HepG2 (cell line): ENCODE measurements at regions not wholly inside any gene's neighbourhood (a gene's known extent, or its start where the extent isn't known, plus 50 kb on each side); places are given as distances from the start of the nearest gene placed in this dataset.

ENCODE experiments used
- ATAC-seq: fragments of 200-7000 bp; cut with Tn5 transposase; 3 replicates; pipeline ENCODE4 v1.9.1; 2020; ENCODE audit warnings: mild to moderate bottlenecking, moderate library complexity
- BruUV-seq: library from RNA; stranded (reverse); fragments of 400-500 nt; replicated peaks from 2 replicates; lab custom pipeline; 2021; lab: Mats Ljungman, UMichigan
- CTCF ChIA-PET: fragments of 300-600 bp; formaldehyde crosslinking; extraction: SDS; loops from one replicate; lab custom pipeline; 2021; ENCODE audit warnings: low total read pairs, inconsistent platforms, low intra/inter-chr PET ratio; lab: Yijun Ruan, JAX
- POLR2A ChIA-PET: fragments of 350-600 bp; sonication (Branson Sonifier 250); formaldehyde crosslinking; loops from one replicate; lab custom pipeline; 2020; ENCODE audit warnings: antibody characterized with exemption, inconsistent platforms; lab: Yijun Ruan, JAX
- DNase-seq: peaks from one replicate; pipeline ENCODE4 v3.0.0-alpha.2; 2015; ENCODE audit warnings: low spot score
- FAIRE-seq: peaks from 3 replicates; lab custom pipeline; 2011; peaks lifted over from hg19 to GRCh38; lab: Jason Lieb, UNC
- H2AFZ ChIP-seq: one replicate; pipeline ENCODE4 v1.6.1; 2011; ENCODE audit warnings: low read length, inconsistent platforms
- H3K27ac ChIP-seq: fragments of 300-600 bp; 3 replicates; pipeline ENCODE4 v1.8.0; 2011; ENCODE audit warnings: mixed run types, mild to moderate bottlenecking, mixed read lengths, low read length, inconsistent platforms; ENCODE audit not compliant: insufficient read depth; ENCODE audit errors: extremely low read length
- H3K27me3 ChIP-seq, 2 experiments: fragments of 200-600 bp in 1 of 2; 2 replicates in 1 of 2; 3 replicates in 1 of 2; pipeline versions ENCODE4 v1.6.0 to v1.8.0; 2011; ENCODE audit warnings: low read length in 2 of 2, mild to moderate bottlenecking in 2 of 2, moderate library complexity in 2 of 2, inconsistent platforms in 1 of 2; ENCODE audit not compliant: insufficient read depth in 2 of 2, control insufficient read depth in 1 of 2
- H3K36me3 ChIP-seq, 2 experiments: fragments of 200-600 bp in 1 of 2; replicated peaks in 1 of 2; 2 replicates in 1 of 2; 3 replicates in 1 of 2; pipeline versions ENCODE4 v1.5.1 to v1.8.0; 2011; ENCODE audit warnings: low read length in 2 of 2, inconsistent platforms in 1 of 2; ENCODE audit not compliant: insufficient read depth in 2 of 2, control insufficient read depth in 1 of 2
- H3K4me1 ChIP-seq: 2 replicates; pipeline ENCODE4 v1.5.1; 2012; ENCODE audit warnings: low read length, inconsistent platforms; ENCODE audit not compliant: insufficient read depth
- H3K4me2 ChIP-seq: 2 replicates; pipeline ENCODE4 v1.6.0; 2011; ENCODE audit warnings: low read depth, low read length, inconsistent platforms
- H3K4me3 ChIP-seq, 3 experiments: fragments of 200-600 bp in 1 of 3; sonication (generic), shearing (Covaris generic) in 1 of 3; replicated peaks in 1 of 3; 2 replicates each; pipeline ENCODE4 v1.5.1; 2011 to 2016; ENCODE audit warnings: low read length in 3 of 3, inconsistent platforms in 2 of 3, low read depth in 2 of 3, mild to moderate bottlenecking in 2 of 3, control low read depth in 1 of 3, mixed read lengths in 1 of 3; ENCODE audit not compliant: insufficient read depth in 1 of 3
- H3K79me2 ChIP-seq: one replicate; pipeline ENCODE4 v1.6.1; 2011; ENCODE audit warnings: low read length, inconsistent platforms; ENCODE audit not compliant: insufficient read depth
- H3K9ac ChIP-seq: 2 replicates; pipeline ENCODE4 v1.6.0; 2011; ENCODE audit warnings: mild to moderate bottlenecking, low read depth, low read length, inconsistent platforms; ENCODE audit not compliant: insufficient read depth
- H3K9me3 ChIP-seq: 2 replicates; pipeline ENCODE4 v1.5.1; 2012; ENCODE audit warnings: mild to moderate bottlenecking, low read length
- H4K20me1 ChIP-seq: 2 replicates; pipeline ENCODE4 v1.6.0; 2011; ENCODE audit warnings: inconsistent platforms, mild to moderate bottlenecking, low read length, moderate library complexity; ENCODE audit not compliant: insufficient read depth
- CBFB ChIP-seq: sonication (generic); formaldehyde crosslinking; IDR thresholded peaks from 2 replicates; pipeline ENCODE4 v1.4.0; 2020; ENCODE audit warnings: missing genetic modification reagents
- MAFK ChIP-seq, 2 experiments: IDR thresholded peaks in 1 of 2; conservative IDR thresholded peaks in 1 of 2; 2 replicates each; pipeline ENCODE4 v1.6.1; 2011; ENCODE audit warnings: improper control_type of control experiment in 2 of 2, low read length in 2 of 2
- PAX8 ChIP-seq: sonication (generic); formaldehyde crosslinking; IDR thresholded peaks from 2 replicates; pipeline ENCODE4 v1.8.0; 2022; ENCODE audit warnings: mild to moderate bottlenecking, missing genetic modification reagents, borderline replicate concordance
- TBP ChIP-seq: sonication (generic); formaldehyde crosslinking; IDR thresholded peaks from 2 replicates; pipeline ENCODE4 v1.5.0; 2020; ENCODE audit warnings: missing genetic modification reagents
- TSC22D2 ChIP-seq: sonication (generic); formaldehyde crosslinking; IDR thresholded peaks from 2 replicates; pipeline ENCODE4 v1.5.1; 2020; ENCODE audit warnings: missing genetic modification reagents, mild to moderate bottlenecking, borderline replicate concordance
- ZNF543 ChIP-seq: sonication (generic); formaldehyde crosslinking; IDR thresholded peaks from 2 replicates; pipeline ENCODE4 v1.4.0; 2020; ENCODE audit warnings: mild to moderate bottlenecking, missing genetic modification reagents
- ZNF567 ChIP-seq: sonication (generic); formaldehyde crosslinking; IDR thresholded peaks from 2 replicates; pipeline ENCODE4 v1.8.1; 2023; ENCODE audit warnings: mild to moderate bottlenecking, missing genetic modification reagents, borderline replicate concordance
- ZNF598 ChIP-seq: sonication (generic); formaldehyde crosslinking; IDR thresholded peaks from 2 replicates; pipeline ENCODE4 v1.5.1; 2020; ENCODE audit warnings: mild to moderate bottlenecking, missing genetic modification reagents, borderline replicate concordance
- ZNF878 ChIP-seq: sonication (generic); formaldehyde crosslinking; IDR thresholded peaks from 2 replicates; pipeline ENCODE4 v1.8.1; 2023; ENCODE audit warnings: mild to moderate bottlenecking, missing genetic modification reagents, moderate library complexity
- ZSCAN29 ChIP-seq: sonication (generic); formaldehyde crosslinking; conservative IDR thresholded peaks from 2 replicates; pipeline ENCODE4 v1.4.0; 2020; ENCODE audit warnings: mild to moderate bottlenecking, missing genetic modification reagents
- WGBS: methylation state at CpG from one replicate; pipeline ENCODE4 v1.1.6; 2017; ENCODE audit warnings: low lambda C conversion rate; 5-methylcytosine and 5-hydroxymethylcytosine counted together
- in situ Hi-C: cut with HindIII; loops from 2 replicates; pipeline ENCODE4 v1.10.0; 2017; ENCODE audit warnings: low pct_unique_long_range_greater_than_20kb; ENCODE audit not compliant: extremely low pct_ligation_motif_present
- intact Hi-C: fragments of 100-400 bp; cut with micrococcal nuclease; formaldehyde crosslinking; loops from one replicate; pipeline ENCODE4 v1.10.0; 2022; ENCODE audit not compliant: unreplicated experiment
- TF ChIP-seq, protein P1 (sequence below): sonication (generic); formaldehyde crosslinking; IDR thresholded peaks from 2 replicates; pipeline ENCODE4 v1.9.0; 2021; ENCODE audit warnings: missing genetic modification reagents, borderline replicate concordance

DNA sequence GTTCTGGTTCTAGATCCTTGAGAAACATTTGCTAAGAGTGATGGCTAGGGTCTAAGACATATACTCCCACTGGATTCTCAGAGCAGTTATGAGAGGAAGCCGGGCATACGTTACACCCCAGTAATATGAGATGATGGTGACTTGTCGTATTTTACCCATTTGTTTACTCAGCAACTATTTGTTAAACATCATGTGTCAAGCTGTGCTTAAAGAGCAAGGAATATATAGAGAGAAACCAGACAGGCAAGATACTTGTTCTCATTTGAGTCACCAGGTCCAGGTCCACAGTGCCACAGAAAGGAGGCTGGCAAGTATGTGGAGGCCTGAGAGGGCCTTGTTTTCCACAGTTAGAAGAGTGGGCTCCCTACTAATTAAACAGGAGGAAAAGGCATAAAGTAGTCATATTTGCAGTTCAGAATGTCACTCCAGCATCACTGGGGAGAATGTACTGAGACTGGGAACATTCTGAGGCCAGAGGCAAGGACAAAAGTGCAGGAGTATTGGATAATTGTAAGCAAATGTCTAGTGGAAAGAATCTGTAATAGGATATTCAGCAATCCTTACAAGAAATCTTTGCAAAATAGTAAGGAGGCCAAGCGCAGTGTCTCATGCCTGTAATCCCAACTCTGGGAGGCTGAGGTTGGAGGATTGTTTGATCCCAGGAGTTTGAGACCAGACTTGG lies 142.2 kb downstream of the IRS2 start (continued):
- no peak for TF ChIP-seq MAFK (conservative IDR thresholded peaks at IDR 0.05 in 1 of 2, IDR thresholded peaks at IDR 0.05 in 1 of 2; ENCODE audit: low read length in 2 of 2)
- TF ChIP-seq ZNF543 (CRISPR knock-in tag): no peak
- no peak for TF ChIP-seq ZNF567 (CRISPR knock-in tag)
- TF ChIP-seq CBFB: no peak
- TF ChIP-seq TSC22D2 (CRISPR knock-in tag): no peak
- TF ChIP-seq PAX8 (CRISPR knock-in tag): no peak
- no peak for TF ChIP-seq ZSCAN29 (CRISPR knock-in tag)
- no peak for TF ChIP-seq ZNF878 (CRISPR knock-in tag)
- no peak for TF ChIP-seq TBP
- TF ChIP-seq, protein P1, sequence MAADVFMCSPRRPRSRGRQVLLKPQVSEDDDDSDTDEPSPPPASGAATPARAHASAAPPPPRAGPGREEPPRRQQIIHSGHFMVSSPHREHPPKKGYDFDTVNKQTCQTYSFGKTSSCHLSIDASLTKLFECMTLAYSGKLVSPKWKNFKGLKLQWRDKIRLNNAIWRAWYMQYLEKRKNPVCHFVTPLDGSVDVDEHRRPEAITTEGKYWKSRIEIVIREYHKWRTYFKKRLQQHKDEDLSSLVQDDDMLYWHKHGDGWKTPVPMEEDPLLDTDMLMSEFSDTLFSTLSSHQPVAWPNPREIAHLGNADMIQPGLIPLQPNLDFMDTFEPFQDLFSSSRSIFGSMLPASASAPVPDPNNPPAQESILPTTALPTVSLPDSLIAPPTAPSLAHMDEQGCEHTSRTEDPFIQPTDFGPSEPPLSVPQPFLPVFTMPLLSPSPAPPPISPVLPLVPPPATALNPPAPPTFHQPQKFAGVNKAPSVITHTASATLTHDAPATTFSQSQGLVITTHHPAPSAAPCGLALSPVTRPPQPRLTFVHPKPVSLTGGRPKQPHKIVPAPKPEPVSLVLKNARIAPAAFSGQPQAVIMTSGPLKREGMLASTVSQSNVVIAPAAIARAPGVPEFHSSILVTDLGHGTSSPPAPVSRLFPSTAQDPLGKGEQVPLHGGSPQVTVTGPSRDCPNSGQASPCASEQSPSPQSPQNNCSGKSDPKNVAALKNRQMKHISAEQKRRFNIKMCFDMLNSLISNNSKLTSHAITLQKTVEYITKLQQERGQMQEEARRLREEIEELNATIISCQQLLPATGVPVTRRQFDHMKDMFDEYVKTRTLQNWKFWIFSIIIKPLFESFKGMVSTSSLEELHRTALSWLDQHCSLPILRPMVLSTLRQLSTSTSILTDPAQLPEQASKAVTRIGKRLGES (CRISPR knock-in tag): no peak

DNA sequence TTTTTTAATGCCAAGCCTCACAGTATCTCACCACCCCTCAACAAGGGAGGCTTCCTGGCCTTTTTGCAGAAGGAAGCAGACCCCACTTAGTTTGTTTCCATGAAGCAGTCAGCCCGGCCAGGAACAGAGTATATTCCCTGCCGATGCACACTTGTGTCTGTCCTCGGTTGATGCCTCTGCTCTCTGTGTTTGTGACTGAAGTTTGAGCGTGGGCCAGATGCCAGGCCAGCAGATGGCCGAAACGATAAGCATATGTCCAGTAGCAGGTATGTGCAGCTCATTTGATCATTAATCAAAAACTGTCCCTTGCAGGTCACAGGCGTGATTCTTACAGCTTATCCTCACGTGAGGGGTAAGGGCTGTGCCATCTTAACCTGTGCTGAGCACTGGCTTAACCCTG lies 144.0 kb downstream of the IRS2 start:
- Histone ChIP-seq H3K9ac (no peak overlapping the region), H4K20me1 (no peaks in the 10 kb centered on the region), H3K4me3 (no peak overlapping the region), H3K4me2 (no peak overlapping the region), H3K27me3 (no peaks in the 10 kb centered on the region), H3K9me3 (peaks cover 64% of the 10 kb centered on the region), H2AFZ (no peak overlapping the region), H3K27ac (no peak overlapping the region), H3K36me3 (no peaks in the 10 kb centered on the region), H3K4me1 (no peaks in the 10 kb centered on the region), H3K79me2 (no peaks in the 10 kb centered on the region)
- DNase-seq (no peak), ATAC-seq (no peak), FAIRE-seq (no peak)
- POLR2A ChIA-PET: no interaction called here
- intact Hi-C loops: no loop called here
- CTCF ChIA-PET: no interaction called here
- 9% methylated on average over 6 of the region's 8 CpGs for WGBS
- in situ Hi-C loops: no loop called here
- TF ChIP-seq ZNF598: no peak
- no TSS peak for BruUV-seq
